HG02884 (cell line): ENCODE measurements at regions not wholly inside any gene's neighbourhood (a gene's known extent, or its start where the extent isn't known, plus 50 kb on each side); places are given as distances from the start of the nearest gene placed in this dataset.
A peak's percentile ranks its signal among the peaks of the same experiment; 100 is the strongest.

Experiments used
- ATAC-seq: cut with Tn5 transposase; IDR thresholded peaks from one replicate; pipeline ENCODE4 v1.9.1; 2021; ENCODE audit warnings: mild to moderate bottlenecking, moderate library complexity; ENCODE audit not compliant: unreplicated experiment

DNA sequence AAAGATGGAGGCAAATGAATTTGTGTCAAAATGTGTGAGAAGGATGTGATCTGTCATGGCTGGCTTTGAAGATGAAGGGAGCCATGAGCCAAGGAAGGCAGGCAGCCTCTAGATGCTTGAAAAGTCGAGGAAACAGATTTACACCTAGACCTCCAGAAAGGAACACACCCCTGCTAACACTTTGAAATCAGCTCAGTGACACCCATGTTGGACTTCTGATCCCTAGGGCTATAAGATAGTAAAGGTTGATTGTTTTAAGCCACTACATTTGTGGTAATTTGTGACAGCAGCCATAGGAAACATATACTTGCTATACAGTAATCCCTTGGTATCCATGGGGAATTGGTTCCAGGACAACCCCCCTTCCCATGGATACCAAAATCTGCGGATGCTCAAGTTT lies 80.5 kb upstream of the DYRK2 start:
- no peak for ATAC-seq

DNA sequence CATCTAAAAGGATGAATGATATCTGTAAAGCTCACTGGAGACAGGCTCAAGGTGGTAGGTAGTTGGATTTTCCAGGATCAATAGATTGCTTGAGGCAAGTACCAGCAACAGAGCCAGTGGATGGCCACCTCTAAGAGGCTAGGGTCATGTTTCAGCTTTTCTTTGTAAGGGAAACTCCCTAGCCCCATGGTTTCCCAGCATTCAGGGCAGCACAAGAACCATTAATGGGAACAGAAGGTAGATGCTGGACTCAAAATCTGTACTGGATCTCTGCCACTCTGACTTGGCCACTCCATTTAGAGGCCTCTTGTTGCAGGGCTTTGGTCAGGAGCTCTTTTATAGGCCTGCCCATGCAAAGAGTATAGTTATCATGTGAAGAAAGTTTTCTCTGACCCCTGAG lies 76.1 kb upstream of the DYRK2 start:
- ATAC-seq: no peak

DNA sequence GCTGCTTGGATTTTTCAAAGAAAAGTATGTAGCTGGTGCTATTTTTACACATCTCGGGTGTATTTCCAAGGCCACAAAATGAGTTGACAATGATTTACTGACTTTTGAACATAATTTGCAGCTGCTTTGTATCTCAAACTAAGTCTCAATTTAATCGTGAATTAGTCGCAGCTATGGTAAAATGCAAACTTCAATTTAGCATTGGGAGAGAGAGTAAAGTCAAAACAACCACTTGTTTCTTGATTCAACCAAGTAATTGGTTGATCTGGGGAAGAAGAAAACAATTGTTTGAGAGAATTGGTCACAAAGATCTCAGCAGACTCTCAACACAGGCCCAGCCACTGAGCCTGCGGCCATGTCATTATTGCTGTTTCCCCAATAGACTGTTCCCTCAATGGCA lies 75.0 kb upstream of the DYRK2 start:
- no peak for ATAC-seq

DNA sequence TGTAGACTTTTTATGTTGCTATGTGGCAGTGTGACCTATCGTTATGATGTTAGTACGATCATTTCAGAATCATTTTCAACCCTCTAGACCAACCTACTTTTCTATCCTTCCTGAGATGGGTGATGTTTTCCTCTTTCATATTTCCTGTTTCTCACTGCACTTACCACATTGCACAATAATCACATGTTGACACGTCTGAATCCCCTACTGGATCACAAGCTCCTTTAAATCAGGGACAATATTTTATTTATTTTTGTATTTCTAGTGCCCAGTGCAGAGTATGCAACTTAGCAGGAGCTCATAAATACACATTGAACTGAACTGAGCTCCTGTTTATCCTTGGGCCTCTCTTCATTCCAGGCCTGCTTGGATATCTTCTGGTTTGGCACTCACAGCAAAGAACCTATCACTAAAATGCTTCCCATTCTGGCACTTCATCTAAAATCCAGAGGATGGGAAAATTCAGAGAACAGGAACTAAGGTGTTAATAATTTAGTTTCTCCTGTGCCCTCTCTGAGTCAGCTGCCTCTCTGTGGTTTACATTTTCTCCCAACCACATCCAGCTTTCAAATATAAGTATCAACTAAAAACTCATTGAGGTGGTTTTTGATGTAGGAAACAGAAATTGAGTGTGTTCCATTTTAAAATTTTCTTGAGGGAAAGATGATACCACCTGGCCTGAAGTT lies 69.4 kb upstream of the DYRK2 start:
- ATAC-seq: no peak

DNA sequence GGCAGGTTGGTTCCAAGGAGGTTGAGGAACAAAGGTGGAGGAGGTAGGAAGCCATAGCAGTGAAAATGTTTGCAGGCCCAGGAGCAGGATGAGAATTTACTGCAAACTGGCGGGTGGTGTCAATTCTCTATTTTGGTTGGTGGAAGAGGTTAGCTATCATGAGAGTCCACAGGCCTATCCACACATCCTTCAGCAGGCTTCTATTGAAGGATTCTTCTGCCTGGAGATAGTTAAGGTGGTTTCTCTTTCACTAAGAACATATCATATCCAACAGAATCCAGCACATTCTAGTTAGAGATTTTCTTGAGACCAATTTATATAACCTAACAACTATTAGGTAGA lies 68.9 kb upstream of the DYRK2 start:
- ATAC-seq: no peak

DNA sequence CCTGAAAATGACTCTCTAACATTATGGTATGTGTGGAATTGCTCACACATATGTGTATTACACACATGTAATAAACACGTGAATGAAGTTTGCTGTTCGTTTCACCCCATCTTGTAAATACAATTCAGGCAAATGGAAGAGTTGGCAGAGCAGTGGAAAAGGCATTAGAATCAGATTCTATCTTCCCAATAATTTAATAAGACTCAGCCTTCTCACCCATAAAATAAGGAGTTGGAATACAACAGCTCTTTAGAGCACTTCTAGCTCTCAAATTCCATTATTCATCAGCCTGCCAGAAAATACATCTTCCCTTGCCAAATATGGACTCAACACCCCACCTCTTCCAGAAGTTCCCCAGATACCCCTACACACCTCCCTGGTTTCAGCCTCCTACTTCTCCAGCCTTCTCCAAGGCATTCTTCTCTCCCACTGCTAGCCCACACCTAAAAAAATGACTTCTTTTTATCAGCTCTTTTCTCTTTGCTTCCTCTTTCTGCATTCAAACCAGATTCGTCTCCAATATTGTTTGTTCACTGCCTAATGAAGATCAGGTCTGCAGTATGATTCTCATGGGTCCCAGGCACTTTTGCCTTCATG lies 66.2 kb upstream of the DYRK2 start:
- no peak for ATAC-seq

DNA sequence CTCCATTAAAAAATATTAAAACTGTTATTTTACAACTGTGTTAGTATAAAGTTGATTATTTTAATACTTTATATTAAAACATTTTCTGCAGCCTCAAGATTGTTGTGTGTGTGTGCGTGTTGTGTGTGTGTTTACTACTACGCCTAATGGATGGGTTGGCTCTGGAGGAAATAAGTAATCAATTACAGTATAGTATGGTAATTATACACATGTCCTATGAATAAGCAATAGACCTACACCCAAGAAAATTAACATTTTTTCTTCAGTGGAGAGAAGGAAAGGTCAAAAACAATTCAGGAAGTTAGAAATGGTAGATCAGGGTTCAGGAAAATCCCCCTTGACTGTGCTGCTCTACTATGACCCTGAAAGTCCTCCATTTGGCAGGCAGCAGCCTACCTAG lies 65.7 kb upstream of the DYRK2 start:
- ATAC-seq: no peak

DNA sequence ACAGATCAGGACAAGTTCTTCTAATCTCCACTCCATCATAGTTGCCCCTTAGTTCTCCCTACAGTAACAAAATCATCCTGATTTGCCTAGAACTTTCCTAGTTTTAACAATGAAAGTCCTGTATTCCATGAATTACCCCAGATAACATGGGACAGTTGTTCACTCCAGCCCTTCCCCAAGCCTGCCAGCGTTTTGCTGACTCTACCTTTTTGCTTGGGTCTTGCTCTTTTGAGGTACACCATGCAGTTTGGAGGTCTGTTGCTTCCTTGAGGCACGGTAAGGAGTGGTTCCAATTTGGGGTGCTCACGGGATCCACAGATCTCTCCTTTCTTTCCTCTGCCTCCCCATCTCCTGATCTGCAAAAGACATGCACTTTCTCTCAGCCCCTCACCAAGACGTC lies 61.6 kb upstream of the DYRK2 start:
- no peak for ATAC-seq

DNA sequence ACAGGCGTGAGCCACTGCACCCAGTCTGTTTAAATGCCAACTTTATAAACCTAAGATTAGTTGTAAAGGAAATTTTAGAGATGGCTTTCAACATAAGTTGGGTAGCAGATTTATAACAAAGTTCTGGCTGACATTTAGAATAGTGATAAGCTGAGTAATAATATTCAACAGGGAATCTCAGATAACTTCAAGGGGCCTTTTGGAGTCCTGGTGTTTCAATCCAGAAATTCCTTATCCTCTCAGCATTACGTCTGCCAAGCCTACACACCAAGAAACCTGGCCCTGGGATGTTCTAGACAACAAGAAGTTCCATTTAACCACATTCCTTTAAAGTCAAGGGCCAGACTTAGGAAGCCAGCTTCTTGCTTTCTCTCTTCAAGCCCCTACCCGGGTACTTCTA lies 59.5 kb upstream of the DYRK2 start:
- ATAC-seq: no peak

DNA sequence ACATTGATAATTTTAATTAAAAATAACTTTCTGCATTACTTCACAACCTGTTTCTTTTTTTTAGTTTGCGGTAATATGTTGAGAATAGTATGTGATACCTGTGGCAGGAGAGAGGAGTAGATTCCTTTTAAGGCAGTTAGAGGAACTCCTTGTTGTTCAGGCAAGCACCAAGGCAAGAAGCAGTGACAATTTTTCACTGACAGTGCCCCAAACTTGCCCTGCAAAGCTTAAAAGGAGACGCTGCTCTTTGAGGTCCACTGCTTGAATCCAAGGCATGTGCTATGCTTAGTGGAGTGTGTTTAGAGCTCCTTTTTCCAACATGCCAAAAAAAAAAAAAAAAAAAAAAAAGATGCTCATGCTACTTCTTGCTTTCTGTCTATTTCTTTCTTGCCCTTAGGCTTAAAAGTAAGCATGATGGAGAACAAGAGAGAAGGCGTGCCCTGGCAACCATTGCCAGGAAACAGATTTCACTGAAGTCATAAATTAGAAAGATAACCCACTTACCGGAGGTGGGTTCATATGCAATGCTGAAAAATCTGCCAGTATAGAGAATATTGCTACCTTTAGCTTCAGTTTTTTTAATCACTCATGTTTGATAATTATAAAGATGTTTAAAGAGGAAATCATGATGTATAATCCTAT lies 58.3 kb upstream of the DYRK2 start:
- no peak for ATAC-seq

DNA sequence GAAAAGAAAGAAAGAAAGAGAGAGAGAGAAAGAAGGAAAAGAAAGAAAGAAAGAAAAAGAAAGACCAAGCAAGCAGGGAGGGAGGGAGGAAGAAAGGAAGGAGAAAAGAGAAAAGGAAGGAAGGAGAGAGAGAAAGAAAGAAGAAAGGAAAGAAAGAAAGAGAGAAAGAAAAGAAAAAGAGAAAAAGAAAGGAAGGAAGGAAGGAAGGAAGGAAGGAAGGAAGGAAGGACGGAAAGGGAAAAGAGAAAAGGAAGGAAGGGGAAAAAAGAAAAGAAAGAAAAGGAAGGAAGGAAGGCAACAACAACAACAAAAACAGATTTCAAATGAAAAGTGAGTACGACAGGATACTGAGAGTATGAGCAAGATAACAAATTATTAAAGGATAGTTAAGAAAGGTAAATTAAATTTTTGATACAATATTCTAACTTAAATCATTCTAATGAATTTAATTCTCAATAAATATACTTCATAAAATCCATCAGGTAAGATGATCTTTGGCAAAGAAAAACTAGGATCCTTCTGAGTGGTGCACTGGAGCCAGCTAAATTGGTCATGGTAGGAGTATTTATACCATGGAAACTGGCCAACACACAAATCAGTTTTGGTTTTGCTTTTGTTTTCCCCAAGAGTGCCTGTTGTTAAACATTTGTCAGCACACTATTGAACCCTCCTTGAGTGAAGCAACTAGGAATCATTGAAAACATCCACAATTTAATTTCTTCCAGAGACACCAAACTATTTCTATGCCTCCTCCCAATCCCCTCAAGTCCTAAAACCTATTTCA lies 56.1 kb upstream of the DYRK2 start:
- ATAC-seq: peak; percentile 90

DNA sequence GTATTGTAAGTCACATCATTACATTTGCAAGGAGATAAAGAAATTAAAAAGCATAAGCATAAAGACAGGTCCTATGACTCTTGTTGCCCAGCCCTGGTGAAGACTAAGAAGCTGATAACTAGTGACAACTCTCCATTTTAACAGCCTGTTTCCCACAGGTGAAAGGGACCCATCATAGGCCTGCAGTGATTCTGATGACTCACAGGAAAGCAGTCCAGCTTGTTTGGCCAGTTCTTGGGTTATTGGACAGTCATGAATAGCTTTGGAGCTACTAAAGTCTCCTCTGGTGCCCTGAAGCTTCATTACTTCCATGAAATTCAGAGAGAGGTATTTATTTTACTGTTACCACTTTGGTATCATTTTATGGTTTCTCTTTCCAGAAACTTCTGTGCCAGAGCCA lies 55.5 kb upstream of the DYRK2 start:
- no peak for ATAC-seq

DNA sequence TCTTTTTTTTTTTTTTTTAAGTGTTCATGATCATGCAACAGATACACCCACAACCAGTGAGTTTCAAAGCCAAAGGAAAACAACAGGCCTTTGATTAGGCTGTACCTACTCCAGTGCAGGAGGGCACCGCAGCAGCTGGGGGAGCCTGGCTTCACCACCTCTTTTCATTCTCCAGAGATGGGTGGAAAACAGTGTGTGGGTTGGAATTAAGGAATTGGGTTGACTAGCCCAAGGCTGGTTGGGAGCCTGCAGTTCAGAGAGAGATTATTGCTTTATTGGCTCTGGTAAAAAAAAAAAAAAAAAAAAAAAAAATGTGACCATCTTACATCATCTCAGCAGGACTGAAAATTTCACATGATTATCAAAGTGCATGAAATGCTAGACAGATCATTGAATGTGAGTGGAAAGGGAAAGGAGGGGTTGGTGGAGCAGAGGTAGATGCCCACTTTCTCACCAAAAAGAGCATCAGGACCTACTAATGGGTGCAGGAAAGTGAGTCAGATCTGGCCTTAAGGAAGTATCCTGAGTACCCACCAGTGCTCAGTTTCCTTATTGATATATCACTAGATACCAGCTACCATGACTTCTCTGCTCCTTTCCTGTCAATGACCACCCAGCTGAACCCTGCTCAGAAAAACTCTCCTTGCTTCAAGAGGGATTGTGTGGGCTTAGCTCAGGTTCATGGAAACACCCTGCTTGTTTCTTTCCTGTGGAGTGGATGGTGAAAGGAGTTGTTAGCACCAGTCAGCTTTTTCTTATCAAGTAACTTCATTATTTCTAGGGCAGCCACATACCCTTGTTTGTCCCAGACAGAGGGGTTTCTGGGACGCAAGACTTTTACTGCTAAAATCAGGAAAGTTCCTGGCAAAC lies 54.8 kb upstream of the DYRK2 start:
- ATAC-seq: no peak

DNA sequence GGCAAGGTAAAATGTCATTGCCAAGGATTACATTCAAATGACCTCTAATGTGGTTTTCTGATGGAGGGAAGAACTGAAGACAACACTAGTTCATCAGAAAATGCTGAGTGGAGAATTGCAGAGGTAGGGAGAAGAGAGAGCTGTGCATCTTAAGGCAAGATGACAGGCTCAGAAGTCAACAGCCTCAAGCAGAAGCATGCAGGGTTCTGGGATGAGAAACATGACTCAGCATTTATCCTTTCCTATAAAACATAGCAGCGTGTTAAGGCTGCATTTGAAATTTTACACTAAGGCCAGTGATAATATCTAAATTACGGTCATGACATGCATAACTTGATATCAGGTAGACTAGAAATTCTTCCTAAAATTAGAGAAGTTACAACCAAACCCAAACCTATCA lies 53.7 kb upstream of the DYRK2 start:
- ATAC-seq: no peak

DNA sequence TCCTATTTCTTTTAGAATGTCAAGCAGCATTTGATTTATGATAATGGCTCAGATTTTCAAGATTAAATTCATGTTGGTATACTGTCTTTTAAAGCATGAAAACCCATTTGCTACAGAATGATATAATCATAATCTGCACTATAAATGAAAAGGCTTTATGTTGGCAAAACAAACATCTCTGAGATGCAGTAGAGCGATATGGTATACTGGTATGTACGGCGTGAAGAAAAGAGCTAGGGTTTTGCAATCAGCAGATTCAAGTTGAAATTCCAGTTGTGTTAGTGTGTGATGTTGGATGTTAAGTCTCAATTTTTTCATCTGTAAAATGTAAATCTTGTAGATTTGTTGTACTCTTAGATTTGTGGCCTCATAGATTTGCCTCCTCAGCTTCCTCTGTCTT lies 53.2 kb upstream of the DYRK2 start:
- no peak for ATAC-seq

DNA sequence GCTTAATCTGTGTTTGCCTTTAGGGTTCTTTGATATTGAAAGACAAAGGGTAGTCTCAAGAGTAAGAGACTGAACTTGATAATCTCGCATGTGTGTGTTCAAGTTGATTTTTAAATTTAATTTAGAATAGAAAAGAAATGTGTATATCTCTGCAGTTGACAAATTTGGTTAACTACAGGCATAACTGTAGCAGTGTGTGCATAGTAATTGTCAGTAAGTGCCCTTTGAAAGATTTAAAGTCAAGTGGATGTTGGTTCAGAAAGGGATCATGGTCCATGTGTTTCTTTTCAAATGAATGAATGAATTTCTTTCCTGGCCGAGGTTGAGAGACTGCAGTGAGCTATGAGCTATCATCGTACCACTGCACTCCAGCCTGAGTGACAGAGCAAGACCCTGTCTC lies 49.9 kb upstream of the DYRK2 start:
- ATAC-seq: no peak
